Uterus (tissue), 3 donors: ENCODE measurements at regions not wholly inside any gene's neighbourhood (a gene's known extent, or its start where the extent isn't known, plus 50 kb on each side); places are given as distances from the start of the nearest gene placed in this dataset.
"Not testable (repeated sequence)": the region's sequence is repeated elsewhere in the genome, so short reads cannot be mapped to it uniquely, and the experiment has no call there.

Experiments used
- DNase-seq, 2 donors: peaks; one replicate each; pipeline ENCODE4 v3.0.0-alpha.2; 2019 to 2020
- H3K27ac ChIP-seq, 2 donors: fragments of 200-600 bp; sonication (generic); 1 replicate in 1 of 2; 2 replicates in 1 of 2; pipeline ENCODE4 v1.5.1; 2016 to 2018
- H3K27me3 ChIP-seq, 2 donors: fragments of 200-600 bp; sonication (generic); one replicate each; pipeline ENCODE4 v1.5.1; 2018 to 2019; ENCODE audit warnings: control low read depth in 1 of 2
- H3K36me3 ChIP-seq, 2 donors: fragments of 200-600 bp; sonication (generic); one replicate each; pipeline ENCODE4 v1.5.1; 2019; ENCODE audit warnings: control low read depth in 1 of 2
- H3K4me1 ChIP-seq, 2 donors: fragments of 200-600 bp; sonication (generic); one replicate each; pipeline ENCODE4 v1.5.1; 2018 to 2019; ENCODE audit warnings: control low read depth in 1 of 2
- H3K4me3 ChIP-seq, 2 donors: fragments of 200-600 bp; sonication (generic); 1 replicate in 1 of 2; 2 replicates in 1 of 2; pipeline ENCODE4 v1.5.1; 2018 to 2019; ENCODE audit warnings: mild to moderate bottlenecking in 1 of 2
- H3K9me3 ChIP-seq, 2 donors: fragments of 200-600 bp; sonication (generic); one replicate each; pipeline ENCODE4 v1.5.1; 2019; ENCODE audit warnings: control low read depth in 1 of 2
- POLR2A ChIP-seq, 2 donors: fragments of 450-650 bp; IDR thresholded peaks; one replicate each; pipeline ENCODE4 v1.6.1; 2016; ENCODE audit warnings: antibody characterized with exemption in 2 of 2, mild to moderate bottlenecking in 1 of 2, moderate library complexity in 1 of 2
- intact Hi-C: fragments of 100-400 bp; cut with DNase I; formaldehyde crosslinking; loops from one replicate; pipeline ENCODE4 v1.15.1; 2023; ENCODE audit warnings: low total_unique reads
- TF ChIP-seq, protein P1 (sequence below), 4 experiments: fragments of 200-600 bp in 2 of 4; fragments of 450-650 bp in 2 of 4; sonication (generic) in 2 of 4; IDR thresholded peaks; one replicate each; pipeline ENCODE4 v1.5.1; 2016 to 2019; ENCODE audit warnings: antibody characterized with exemption in 4 of 4, mild to moderate bottlenecking in 2 of 4, moderate library complexity in 1 of 4
- donor health status: DM: yes; HTN: yes; CAD: no.

DNA sequence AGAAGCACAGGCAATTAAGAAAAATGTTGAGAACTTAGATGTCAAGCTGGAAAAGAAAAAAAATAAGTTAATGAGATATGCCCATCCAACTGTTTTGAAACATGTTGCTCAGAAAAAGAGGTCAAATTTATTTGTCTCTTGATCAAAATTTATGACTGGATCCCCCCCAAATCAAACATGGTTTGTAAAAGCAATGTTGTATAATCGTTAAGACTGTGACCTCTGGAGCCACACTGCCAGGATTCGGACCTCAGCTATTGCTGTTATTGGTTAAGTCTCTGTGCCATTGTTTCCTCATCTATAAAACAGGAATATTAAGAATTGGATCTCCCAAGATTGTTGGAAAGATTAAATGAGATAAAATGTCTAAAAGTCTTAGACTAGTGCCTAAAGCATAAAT, 51.9 kb upstream of the LRRK2 start:
- no peak overlapping the region for H3K4me3 ChIP-seq
- intact Hi-C loops, result no loop called here
- no peak for DNase-seq
- H3K36me3 ChIP-seq, result no peaks in the 10 kb centered on the region
- no peak overlapping the region for H3K27ac ChIP-seq
- H3K27me3 ChIP-seq, result no peaks in the 10 kb centered on the region
- no peaks in the 10 kb centered on the region for H3K9me3 ChIP-seq
- no peaks in the 10 kb centered on the region for H3K4me1 ChIP-seq
- no peak for TF ChIP-seq POLR2A (IDR thresholded peaks at IDR 0.05)
- TF ChIP-seq, protein P1, sequence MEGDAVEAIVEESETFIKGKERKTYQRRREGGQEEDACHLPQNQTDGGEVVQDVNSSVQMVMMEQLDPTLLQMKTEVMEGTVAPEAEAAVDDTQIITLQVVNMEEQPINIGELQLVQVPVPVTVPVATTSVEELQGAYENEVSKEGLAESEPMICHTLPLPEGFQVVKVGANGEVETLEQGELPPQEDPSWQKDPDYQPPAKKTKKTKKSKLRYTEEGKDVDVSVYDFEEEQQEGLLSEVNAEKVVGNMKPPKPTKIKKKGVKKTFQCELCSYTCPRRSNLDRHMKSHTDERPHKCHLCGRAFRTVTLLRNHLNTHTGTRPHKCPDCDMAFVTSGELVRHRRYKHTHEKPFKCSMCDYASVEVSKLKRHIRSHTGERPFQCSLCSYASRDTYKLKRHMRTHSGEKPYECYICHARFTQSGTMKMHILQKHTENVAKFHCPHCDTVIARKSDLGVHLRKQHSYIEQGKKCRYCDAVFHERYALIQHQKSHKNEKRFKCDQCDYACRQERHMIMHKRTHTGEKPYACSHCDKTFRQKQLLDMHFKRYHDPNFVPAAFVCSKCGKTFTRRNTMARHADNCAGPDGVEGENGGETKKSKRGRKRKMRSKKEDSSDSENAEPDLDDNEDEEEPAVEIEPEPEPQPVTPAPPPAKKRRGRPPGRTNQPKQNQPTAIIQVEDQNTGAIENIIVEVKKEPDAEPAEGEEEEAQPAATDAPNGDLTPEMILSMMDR (IDR thresholded peaks at IDR 0.05), result no peak

DNA sequence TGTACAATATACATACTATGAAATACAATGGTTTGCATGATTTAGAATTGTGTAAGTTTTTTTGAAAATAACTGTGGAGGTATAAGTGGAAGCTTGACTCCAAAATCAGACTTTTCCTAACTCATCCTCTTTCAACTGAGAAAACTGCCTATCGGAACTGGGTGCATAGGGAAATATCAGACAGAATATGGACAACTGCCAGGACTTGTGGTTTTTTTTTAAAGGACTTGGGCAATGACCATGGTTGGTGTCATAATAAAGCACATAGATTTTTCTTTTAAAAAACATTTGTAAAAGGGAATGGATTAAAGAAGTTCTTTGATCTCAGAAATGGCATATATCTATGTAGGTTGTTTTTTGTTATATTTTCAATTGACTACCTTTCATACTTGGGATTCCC, 53.3 kb upstream of the LRRK2 start:
- H3K36me3 ChIP-seq, result no peaks in the 10 kb centered on the region
- H3K9me3 ChIP-seq, result no peaks in the 10 kb centered on the region
- no peak for DNase-seq
- H3K4me1 ChIP-seq, result no peaks in the 10 kb centered on the region
- no peak for TF ChIP-seq POLR2A (IDR thresholded peaks at IDR 0.05)
- TF ChIP-seq, protein P1 (IDR thresholded peaks at IDR 0.05), result no peak
- H3K27me3 ChIP-seq, result no peaks in the 10 kb centered on the region
- intact Hi-C loops, result no loop called here
- no peak overlapping the region for H3K27ac ChIP-seq
- H3K4me3 ChIP-seq, result no peak overlapping the region

DNA sequence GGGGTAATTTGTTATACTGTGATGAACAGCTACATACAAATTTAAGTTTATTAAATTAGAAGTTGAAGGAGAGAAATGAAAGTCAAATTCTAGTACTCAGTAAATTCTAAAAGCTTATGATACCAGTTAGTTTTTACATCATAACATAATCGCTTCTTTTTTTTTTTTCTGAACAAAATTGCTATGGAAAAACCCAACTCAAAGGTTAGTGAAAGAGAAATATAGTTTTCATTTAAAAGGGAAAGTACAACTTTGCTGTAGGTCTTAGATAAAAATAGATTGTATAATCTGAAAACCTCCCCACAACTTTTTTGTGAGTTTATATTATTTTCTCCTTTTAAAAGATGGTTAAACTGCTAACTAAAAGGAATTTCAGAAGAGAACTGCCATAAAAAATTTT, 53.7 kb upstream of the LRRK2 start:
- Histone ChIP-seq H3K36me3 (no peaks in the 10 kb centered on the region), H3K4me1 (no peaks in the 10 kb centered on the region), H3K27ac (no peak overlapping the region), H3K27me3 (no peaks in the 10 kb centered on the region), H3K4me3 (no peak overlapping the region), H3K9me3 (no peaks in the 10 kb centered on the region)
- TF ChIP-seq POLR2A (IDR thresholded peaks at IDR 0.05), result no peak
- TF ChIP-seq, protein P1 (IDR thresholded peaks at IDR 0.05), result no peak
- no peak for DNase-seq
- intact Hi-C loops, result no loop called here

DNA sequence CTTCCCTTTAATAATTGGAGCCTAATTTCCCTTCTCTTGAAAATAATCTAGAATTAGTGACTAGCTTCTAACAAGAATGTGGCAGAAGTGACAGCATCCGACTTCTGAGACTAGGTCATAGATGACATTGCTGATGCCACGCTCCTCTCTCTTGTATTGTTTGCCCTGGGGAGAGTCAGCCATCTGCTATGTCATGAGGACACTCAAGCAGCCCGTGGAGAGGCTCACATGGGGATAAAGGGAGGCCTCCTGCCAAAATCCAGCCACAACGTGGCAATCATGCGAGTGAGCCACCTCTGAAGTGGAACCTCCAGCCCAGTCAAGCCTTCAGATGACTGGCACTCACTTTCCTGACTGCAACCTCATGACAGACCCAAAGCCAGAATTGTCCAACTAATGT, 54.2 kb upstream of the LRRK2 start:
- no peaks in the 10 kb centered on the region for H3K9me3 ChIP-seq
- DNase-seq, result no peak
- no peaks in the 10 kb centered on the region for H3K4me1 ChIP-seq
- intact Hi-C loops, result no loop called here
- TF ChIP-seq, protein P1 (IDR thresholded peaks at IDR 0.05), result no peak
- TF ChIP-seq POLR2A (IDR thresholded peaks at IDR 0.05), result no peak
- H3K4me3 ChIP-seq, result no peak overlapping the region
- no peak overlapping the region for H3K27ac ChIP-seq
- no peaks in the 10 kb centered on the region for H3K27me3 ChIP-seq
- no peaks in the 10 kb centered on the region for H3K36me3 ChIP-seq

DNA sequence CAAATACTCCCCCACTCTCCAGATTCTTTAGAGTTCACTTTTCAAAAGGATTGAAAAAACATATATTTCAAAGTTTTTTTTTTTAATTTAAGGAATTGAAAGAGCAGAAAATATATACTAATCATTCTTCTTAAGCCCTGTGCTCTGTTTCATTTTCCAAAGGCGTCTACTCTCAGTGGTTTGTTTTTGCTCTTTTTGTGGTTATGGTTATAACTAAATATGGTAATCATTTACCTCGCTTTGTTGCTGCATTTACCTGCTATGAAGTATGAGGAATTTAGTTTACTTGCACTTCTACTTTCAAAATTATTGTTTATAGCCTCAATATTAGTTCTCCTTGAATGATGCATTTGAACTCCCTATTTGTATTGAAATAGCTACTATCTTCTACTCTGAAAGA, 55.9 kb upstream of the LRRK2 start:
- Histone ChIP-seq H3K27ac (no peak overlapping the region), H3K4me3 (no peak overlapping the region), H3K4me1 (no peaks in the 10 kb centered on the region), H3K36me3 (no peaks in the 10 kb centered on the region), H3K9me3 (no peaks in the 10 kb centered on the region), H3K27me3 (no peaks in the 10 kb centered on the region)
- intact Hi-C loops, result no loop called here
- TF ChIP-seq, protein P1 (IDR thresholded peaks at IDR 0.05), result no peak
- TF ChIP-seq POLR2A (IDR thresholded peaks at IDR 0.05), result no peak
- no peak for DNase-seq

DNA sequence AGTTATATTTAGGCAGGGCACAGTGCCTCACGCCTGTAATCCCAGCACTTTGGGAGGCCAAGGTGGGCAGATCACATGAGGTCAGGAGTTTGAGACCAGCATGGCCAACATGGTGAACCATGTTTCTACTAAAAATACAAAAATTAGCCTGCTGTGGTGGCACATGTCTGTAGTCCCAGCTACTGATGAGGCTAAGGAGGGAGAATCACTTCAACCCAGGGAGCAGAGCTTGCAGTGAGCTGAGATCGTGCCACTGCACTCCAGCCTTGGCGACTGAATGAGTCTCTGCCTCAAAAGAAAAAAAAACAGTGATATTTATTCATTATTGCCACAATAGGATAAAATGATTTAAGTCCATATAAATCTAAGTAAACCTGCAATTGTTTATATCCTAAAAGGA, 56.4 kb upstream of the LRRK2 start:
- H3K4me1 ChIP-seq, intact Hi-C loops, H3K27me3 ChIP-seq, H3K36me3 ChIP-seq, H3K9me3 ChIP-seq, H3K4me3 ChIP-seq, DNase-seq, H3K27ac ChIP-seq: not testable (repeated sequence)
